NCI-H460 (cell line): ENCODE measurements at regions not wholly inside any gene's neighbourhood (a gene's known extent, or its start where the extent isn't known, plus 50 kb on each side); places are given as distances from the start of the nearest gene placed in this dataset.
A peak's percentile ranks its signal among the peaks of the same experiment; 100 is the strongest.
"Not testable (repeated sequence)": the region's sequence is repeated elsewhere in the genome, so short reads cannot be mapped to it uniquely, and the experiment has no call there.

ENCODE experiments used
- DNase-seq: peaks from one replicate; pipeline ENCODE4 v3.0.0-alpha.2; 2016; ENCODE audit warnings: low read depth; ENCODE audit errors: extremely low read depth

- no peak for DNase-seq
Measured at GRCh38 chr4:141513866-141514265, 122.5 kb upstream of the IL15 start.

- no peak for DNase-seq
Measured at GRCh38 chr4:141518222-141518621, 118.2 kb upstream of the IL15 start.

DNA sequence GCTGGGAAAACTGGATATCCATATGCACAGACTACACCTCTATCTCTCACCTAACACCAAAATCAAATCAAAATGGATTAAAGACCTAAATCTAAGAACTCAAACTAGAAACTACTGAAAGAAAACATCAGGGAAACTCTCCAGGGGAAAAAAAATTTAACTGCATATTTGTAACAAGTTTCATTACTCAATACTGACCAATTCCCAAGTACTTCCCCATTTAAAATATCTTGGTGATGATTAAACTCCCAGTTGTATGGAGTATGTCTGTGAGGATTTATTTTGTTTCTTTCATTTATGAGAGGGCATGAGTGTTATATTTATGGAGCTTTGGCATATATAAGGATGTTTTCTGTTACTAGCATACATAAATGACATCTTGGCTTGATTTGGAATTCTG, 112.3 kb upstream of the IL15 start:
- no peak for DNase-seq

GRCh38 chr4:141524841-141525240, 111.5 kb upstream of the IL15 start:
- DNase-seq: no peak

GRCh38 chr4:141530627-141531026, 105.8 kb upstream of the IL15 start:
- DNase-seq: no peak

DNA sequence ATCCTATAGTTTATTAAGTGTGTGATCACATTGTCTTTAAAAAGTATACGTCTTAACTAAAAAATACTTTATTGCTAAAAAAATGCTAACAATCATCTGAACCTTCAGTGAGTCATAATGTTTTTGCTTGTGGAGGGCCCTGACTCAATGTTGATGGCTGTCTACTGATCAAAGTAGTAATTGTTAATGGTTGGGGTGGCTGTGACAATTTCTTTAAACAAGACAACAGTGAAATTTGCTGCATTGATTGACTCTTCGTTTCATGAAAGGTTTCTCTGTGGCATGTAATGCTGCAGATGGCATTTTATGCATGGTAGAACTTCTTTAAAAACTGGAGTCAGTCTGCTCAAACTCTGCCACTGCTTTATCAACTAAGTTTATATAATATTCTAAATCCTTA, 101.4 kb upstream of the IL15 start:
- no peak for DNase-seq

GRCh38 chr4:141538001-141538400, 98.4 kb upstream of the IL15 start:
- no peak for DNase-seq

GRCh38 chr4:141540643-141541042, 95.7 kb upstream of the IL15 start:
- DNase-seq: no peak

DNA sequence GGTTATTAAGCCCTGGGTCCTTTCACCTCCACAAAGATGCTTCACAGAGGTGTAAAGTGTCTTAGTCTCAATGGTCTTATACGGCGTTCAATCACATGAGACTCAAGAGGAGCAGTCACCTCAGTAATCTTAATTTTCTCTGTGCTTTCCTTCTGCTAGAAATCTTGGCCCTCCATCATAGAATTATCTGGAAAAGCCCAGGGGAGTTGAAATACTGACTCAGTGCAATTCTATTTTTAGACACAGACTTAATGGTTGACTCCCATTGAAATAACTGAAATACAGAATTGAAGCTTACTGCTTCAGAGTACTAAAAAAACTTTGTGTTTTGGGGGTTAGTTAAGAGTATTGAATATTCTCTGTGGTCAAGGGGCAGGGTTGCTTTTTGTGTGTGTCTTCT, 94.5 kb upstream of the IL15 start:
- no peak for DNase-seq

DNA sequence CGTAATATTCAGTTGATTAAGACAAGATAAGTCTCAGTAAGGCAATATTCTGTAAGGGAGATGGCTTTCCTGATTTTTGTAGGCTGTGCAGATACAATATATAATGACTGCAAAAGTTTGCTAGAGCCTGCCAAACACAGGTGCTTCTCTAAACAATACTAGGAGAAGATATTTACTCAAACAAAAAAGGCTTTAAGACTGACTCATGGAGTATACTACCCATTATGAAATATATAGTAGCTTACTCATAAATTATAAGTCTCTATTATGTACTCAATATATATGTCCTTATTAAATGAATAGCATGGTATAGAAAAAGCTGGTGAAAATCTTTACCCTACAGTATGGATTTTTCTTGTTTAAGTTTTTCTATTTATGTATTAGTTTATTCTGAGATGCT, 93.2 kb upstream of the IL15 start:
- DNase-seq: no peak

GRCh38 chr4:141543706-141544105, 92.7 kb upstream of the IL15 start:
- no peak for DNase-seq

DNA sequence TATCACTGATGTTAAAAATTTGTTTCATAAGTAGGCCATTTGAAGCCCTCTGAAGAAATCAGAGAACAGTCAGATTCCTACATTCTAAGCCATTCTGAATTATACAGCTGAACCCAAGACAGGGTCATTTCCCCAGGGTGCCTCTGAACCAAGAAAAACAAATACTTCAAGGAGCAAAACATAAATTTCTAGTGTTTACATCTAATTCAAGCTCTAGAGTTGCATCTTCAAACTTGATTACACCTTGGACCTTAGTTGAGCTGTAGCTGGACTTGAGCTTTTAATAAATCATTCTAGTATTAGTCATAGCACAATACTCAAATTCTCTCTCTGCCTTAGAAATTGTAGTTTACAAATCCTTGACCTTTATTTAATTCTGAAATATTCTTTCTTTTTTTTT, 87.6 kb upstream of the IL15 start:
- DNase-seq: no peak

- DNase-seq: no peak
Measured at GRCh38 chr4:141560056-141560455, 76.3 kb upstream of the IL15 start.

DNA sequence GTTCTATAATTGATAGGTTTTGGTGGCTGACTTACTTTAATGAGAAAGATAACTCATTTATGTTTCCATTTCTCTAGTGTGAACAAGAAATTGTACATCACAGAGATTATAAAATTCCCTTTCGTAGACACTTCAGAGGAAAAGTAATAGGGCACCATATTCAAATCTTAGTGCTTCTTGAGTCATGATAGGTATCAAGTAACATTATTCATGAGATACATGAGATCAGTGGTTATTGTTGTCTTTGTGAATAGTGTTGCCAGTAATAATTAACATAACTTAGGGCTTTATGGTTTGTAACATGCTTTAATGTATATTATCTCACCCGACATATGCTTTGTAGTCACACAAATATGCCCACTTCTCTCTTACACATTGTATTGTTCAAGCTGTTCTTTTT, 73.7 kb upstream of the IL15 start:
- no peak for DNase-seq

- DNase-seq: no peak
Measured at GRCh38 chr4:141563723-141564122, 72.7 kb upstream of the IL15 start.

GRCh38 chr4:141564961-141565360, 71.4 kb upstream of the IL15 start:
- not testable (repeated sequence) for DNase-seq

GRCh38 chr4:141565379-141566089, 70.8 kb upstream of the IL15 start:
- DNase-seq: peak; percentile 66

- DNase-seq: no peak
Measured at GRCh38 chr4:141567326-141567915, 69.0 kb upstream of the IL15 start.

GRCh38 chr4:141569141-141569540, 67.2 kb upstream of the IL15 start:
- no peak for DNase-seq

- DNase-seq: no peak
Measured at GRCh38 chr4:141570290-141570689, 66.1 kb upstream of the IL15 start.

DNA sequence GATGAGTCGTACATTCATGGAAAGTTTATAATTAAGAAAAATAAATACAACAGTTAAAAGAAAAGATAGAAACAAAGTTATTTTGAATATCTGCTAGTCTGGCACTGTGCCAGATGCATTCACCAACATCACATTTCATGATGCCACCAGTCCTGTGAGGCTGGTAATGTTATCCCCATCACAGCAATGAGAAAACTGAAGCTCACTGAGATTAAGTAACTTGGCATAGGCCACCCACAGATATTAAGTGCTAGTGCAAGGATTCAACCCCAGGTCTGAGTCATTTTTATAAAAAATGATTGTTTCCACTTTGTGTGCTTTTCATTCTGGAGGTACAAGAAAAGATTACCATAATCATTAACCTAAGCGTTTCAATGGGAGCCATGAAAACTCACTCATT, 65.0 kb upstream of the IL15 start:
- DNase-seq: no peak

GRCh38 chr4:141571793-141572192, 64.6 kb upstream of the IL15 start:
- DNase-seq: no peak

DNA sequence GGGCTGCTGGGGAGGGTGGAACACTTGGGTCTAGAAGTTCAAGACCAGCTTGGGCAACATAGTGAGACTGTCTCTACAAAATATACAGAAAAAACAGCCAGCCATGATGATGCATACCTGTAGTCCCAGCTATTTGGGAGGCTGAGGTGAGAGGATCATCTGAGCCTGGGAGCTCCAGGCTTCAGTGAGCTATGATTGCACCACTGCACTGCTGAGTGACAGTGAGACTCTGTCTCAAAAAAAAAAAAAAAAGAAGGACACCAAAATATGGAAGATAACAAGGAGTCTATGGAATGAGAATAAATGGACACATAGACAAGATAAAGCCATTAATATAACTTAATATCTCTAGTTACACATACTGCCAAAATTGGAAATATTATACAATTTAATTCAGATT, 62.7 kb upstream of the IL15 start:
- DNase-seq: no peak
